Spleen (tissue), 11 donors: ENCODE measurements at regions not wholly inside any gene's neighbourhood (a gene's known extent, or its start where the extent isn't known, plus 50 kb on each side); places are given as distances from the start of the nearest gene placed in this dataset.

Experiments used
- DNase-seq: peaks from one replicate; pipeline ENCODE4 v3.0.0-alpha.2; 2020
- H3K27ac ChIP-seq, 8 donors: fragments of 200-600 bp; sonication (generic) in 7 of 8; 1 replicate in 4 of 8; 2 replicates in 4 of 8; pipeline versions ENCODE4 v1.5.0 to v1.8.0; 2016 to 2021; ENCODE audit warnings: inconsistent platforms in 4 of 8, mild to moderate bottlenecking in 4 of 8, moderate library complexity in 1 of 8
- H3K27me3 ChIP-seq, 7 donors: fragments of 200-600 bp; sonication (generic) in 6 of 7; replicated peaks in 1 of 7; 1 replicate in 4 of 7; 2 replicates in 3 of 7; pipeline versions ENCODE4 v1.5.0 to v1.8.0; 2016 to 2021; ENCODE audit warnings: inconsistent platforms in 3 of 7, mild to moderate bottlenecking in 1 of 7
- H3K36me3 ChIP-seq, 6 donors: fragments of 200-600 bp; sonication (generic) in 5 of 6; 1 replicate in 4 of 6; 2 replicates in 2 of 6; pipeline versions ENCODE4 v1.5.0 to v1.8.0; 2016 to 2021; ENCODE audit warnings: inconsistent platforms in 2 of 6
- H3K4me1 ChIP-seq, 6 donors: fragments of 200-600 bp; sonication (generic) in 5 of 6; 1 replicate in 3 of 6; 2 replicates in 3 of 6; pipeline versions ENCODE4 v1.5.0 to v1.8.0; 2016 to 2021; ENCODE audit warnings: inconsistent platforms in 3 of 6
- H3K4me3 ChIP-seq, 8 donors: fragments of 200-600 bp; sonication (generic) in 7 of 8; 1 replicate in 4 of 8; 2 replicates in 4 of 8; pipeline versions ENCODE4 v1.5.0 to v1.8.0; 2016 to 2021; ENCODE audit warnings: inconsistent platforms in 4 of 8, mild to moderate bottlenecking in 4 of 8, moderate library complexity in 2 of 8
- H3K9me3 ChIP-seq, 8 donors: fragments of 200-600 bp; sonication (generic) in 7 of 8; 1 replicate in 4 of 8; 2 replicates in 4 of 8; pipeline versions ENCODE4 v1.5.0 to v1.8.0; 2016 to 2021; ENCODE audit warnings: inconsistent platforms in 4 of 8
- CTCF ChIP-seq, 11 experiments: fragments of 200-600 bp in 7 of 11; fragments of 450-650 bp in 4 of 11; sonication (generic) in 4 of 11; IDR thresholded peaks in 8 of 11; conservative IDR thresholded peaks in 3 of 11; 1 replicate in 7 of 11; 2 replicates in 4 of 11; pipeline versions ENCODE4 v1.4.0 to v1.8.0; 2016 to 2021; ENCODE audit warnings: antibody characterized with exemption in 11 of 11, inconsistent platforms in 4 of 11, mild to moderate bottlenecking in 1 of 11
- POLR2A ChIP-seq, 3 donors: fragments of 450-650 bp; IDR thresholded peaks; one replicate each; pipeline ENCODE4 v1.5.1; 2017; ENCODE audit warnings: antibody characterized with exemption in 3 of 3, mild to moderate bottlenecking in 1 of 3
- POLR2AphosphoS5 ChIP-seq, 3 donors: sonication (generic); formaldehyde crosslinking; IDR thresholded peaks; one replicate each; pipeline ENCODE4 v1.5.1; 2017; ENCODE audit warnings: antibody characterized with exemption in 3 of 3
- WGBS, 5 donors: extraction: QIAGEN DNeasy Blood & Tissue Kit in 3 of 5; methylation state at CpG; one replicate each; pipeline versions ENCODE4 v1.1.5 to v1.1.7; 2013 to 2018; 5-methylcytosine and 5-hydroxymethylcytosine counted together
- intact Hi-C: fragments of 100-400 bp; cut with DNase I; formaldehyde crosslinking; loops from one replicate; pipeline ENCODE4 v1.15.0; 2023; ENCODE audit warnings: low total_unique reads
- donor health status: healthy with polysubstance abuse.
- donor health status: DM: no; HTN: no; CAD: no; lungs with moderate emphysema.
- donor health status: DM: no; HTN: no; CAD: no.
- donor health status: Bipolar disorder and iron deficiency.
- donor health status: healthy.
- donor health status: DM: no; HTN: no; CAD: no.
- donor health status: DM: yes; HTN: yes; CAD: no.

- intact Hi-C loops, result no loop called here
- H3K4me3 ChIP-seq, result no peak overlapping the region
- no peaks in the 10 kb centered on the region for H3K4me1 ChIP-seq
- TF ChIP-seq POLR2A (IDR thresholded peaks at IDR 0.05), result no peak
- TF ChIP-seq CTCF (IDR thresholded peaks at IDR 0.05 in 8 of 11, conservative IDR thresholded peaks at IDR 0.05 in 3 of 11), result no peak
- no peak for TF ChIP-seq POLR2AphosphoS5 (IDR thresholded peaks at IDR 0.05)
- H3K9me3 ChIP-seq, result no peaks in the 10 kb centered on the region
- H3K27me3 ChIP-seq, result no peaks in the 10 kb centered on the region
- no peak overlapping the region for H3K27ac ChIP-seq
- no peak for DNase-seq
- WGBS, 5 donors, result 56 to 66% (median 60%) methylated on average over 2 of the region's 2 CpGs
- no peaks in the 10 kb centered on the region for H3K36me3 ChIP-seq
Measured at GRCh38 chr4:24094726-24095125, 204.9 kb upstream of the PPARGC1A start.

GRCh38 chr4:24093446-24093845, 203.6 kb upstream of the PPARGC1A start:
- intact Hi-C loops, result no loop called here
- no peak for DNase-seq
- Histone ChIP-seq H3K4me1 (no peaks in the 10 kb centered on the region), H3K9me3 (no peaks in the 10 kb centered on the region), H3K27ac (no peak overlapping the region), H3K36me3 (no peaks in the 10 kb centered on the region), H3K4me3 (no peak overlapping the region), H3K27me3 (no peaks in the 10 kb centered on the region)
- TF ChIP-seq CTCF (IDR thresholded peaks at IDR 0.05 in 8 of 11, conservative IDR thresholded peaks at IDR 0.05 in 3 of 11), result no peak
- TF ChIP-seq POLR2AphosphoS5 (IDR thresholded peaks at IDR 0.05), result no peak
- TF ChIP-seq POLR2A (IDR thresholded peaks at IDR 0.05), result no peak
- 79 to 93% (median 89%) methylated on average over 2 of the region's 2 CpGs for WGBS, 5 donors

- Histone ChIP-seq H3K36me3 (no peaks in the 10 kb centered on the region), H3K9me3 (no peaks in the 10 kb centered on the region), H3K4me1 (no peaks in the 10 kb centered on the region), H3K27ac (no peak overlapping the region), H3K4me3 (no peak overlapping the region), H3K27me3 (no peaks in the 10 kb centered on the region)
- 76 to 88% (median 81%) methylated on average over 6 of the region's 6 CpGs for WGBS, 5 donors
- TF ChIP-seq POLR2A (IDR thresholded peaks at IDR 0.05), result no peak
- TF ChIP-seq CTCF (IDR thresholded peaks at IDR 0.05 in 8 of 11, conservative IDR thresholded peaks at IDR 0.05 in 3 of 11), result no peak
- no peak for TF ChIP-seq POLR2AphosphoS5 (IDR thresholded peaks at IDR 0.05)
- no peak for DNase-seq
- intact Hi-C loops, result no loop called here
Measured at GRCh38 chr4:24091639-24092233, 201.9 kb upstream of the PPARGC1A start.

GRCh38 chr4:24089851-24090534, 200.1 kb upstream of the PPARGC1A start:
- H3K27me3 ChIP-seq, result no peaks in the 10 kb centered on the region
- no peaks in the 10 kb centered on the region for H3K4me1 ChIP-seq
- H3K36me3 ChIP-seq, result no peaks in the 10 kb centered on the region
- TF ChIP-seq POLR2A (IDR thresholded peaks at IDR 0.05) (no peak), POLR2AphosphoS5 (IDR thresholded peaks at IDR 0.05) (no peak), CTCF (IDR thresholded peaks at IDR 0.05 in 8 of 11, conservative IDR thresholded peaks at IDR 0.05 in 3 of 11) (no peak)
- no peak for DNase-seq
- no peak overlapping the region for H3K27ac ChIP-seq
- intact Hi-C loops, result no loop called here
- 67 to 73% (median 71%) methylated on average over 3 of the region's 3 CpGs for WGBS, 5 donors
- no peak overlapping the region for H3K4me3 ChIP-seq
- no peaks in the 10 kb centered on the region for H3K9me3 ChIP-seq
